GM19035 (cell line): ENCODE measurements at regions not wholly inside any gene's neighbourhood (a gene's known extent, or its start where the extent isn't known, plus 50 kb on each side); places are given as distances from the start of the nearest gene placed in this dataset.

Source experiments
- ATAC-seq: cut with Tn5 transposase; IDR thresholded peaks from one replicate; pipeline ENCODE4 v1.9.1; 2021; ENCODE audit not compliant: unreplicated experiment

GRCh38 chr3:144129536-144130214 lies 158.1 kb downstream of the DIPK2A start:
- ATAC-seq, result no peak

GRCh38 chr3:144141074-144141473 lies 169.5 kb downstream of the DIPK2A start:
- ATAC-seq, result no peak

GRCh38 chr3:144141496-144141895 lies 169.9 kb downstream of the DIPK2A start:
- ATAC-seq, result no peak

- ATAC-seq, result no peak
Measured at GRCh38 chr3:144142151-144142840, 170.7 kb downstream of the DIPK2A start.

- ATAC-seq, result no peak
Measured at GRCh38 chr3:144148356-144148755, 176.7 kb downstream of the DIPK2A start.

- no peak for ATAC-seq
Measured at GRCh38 chr3:144151983-144152382, 180.4 kb downstream of the DIPK2A start.

- no peak for ATAC-seq
Measured at GRCh38 chr3:144160627-144161026, 189.0 kb downstream of the DIPK2A start.

- ATAC-seq, result no peak
Measured at GRCh38 chr3:144162042-144162441, 190.4 kb downstream of the DIPK2A start.

- ATAC-seq, result no peak
Measured at GRCh38 chr3:144164352-144164751, 192.7 kb downstream of the DIPK2A start.

GRCh38 chr3:144165482-144165881 lies 193.9 kb downstream of the DIPK2A start:
- ATAC-seq, result no peak

GRCh38 chr3:144167634-144168033 lies 196.0 kb downstream of the DIPK2A start:
- ATAC-seq, result no peak

- ATAC-seq, result no peak
Measured at GRCh38 chr3:144173491-144173890, 201.9 kb downstream of the DIPK2A start.

GRCh38 chr3:144175644-144176425 lies 204.2 kb downstream of the DIPK2A start:
- no peak for ATAC-seq

- ATAC-seq, result no peak
Measured at GRCh38 chr3:144177649-144178048, 206.0 kb downstream of the DIPK2A start.

- ATAC-seq, result no peak
Measured at GRCh38 chr3:144178607-144179006, 207.0 kb downstream of the DIPK2A start.

- ATAC-seq, result no peak
Measured at GRCh38 chr3:144181062-144181461, 209.4 kb downstream of the DIPK2A start.

GRCh38 chr3:144182501-144182900 lies 210.9 kb downstream of the DIPK2A start:
- ATAC-seq, result no peak

- no peak for ATAC-seq
Measured at GRCh38 chr3:144185276-144185675, 213.7 kb downstream of the DIPK2A start.

GRCh38 chr3:144187531-144188210 lies 216.0 kb downstream of the DIPK2A start:
- ATAC-seq, result no peak

GRCh38 chr3:144189044-144189443 lies 217.4 kb downstream of the DIPK2A start:
- ATAC-seq, result no peak

- no peak for ATAC-seq
Measured at GRCh38 chr3:144197116-144197515, 225.5 kb downstream of the DIPK2A start.
